A673 (cell line): ENCODE measurements at regions not wholly inside any gene's neighbourhood (a gene's known extent, or its start where the extent isn't known, plus 50 kb on each side); places are given as distances from the start of the nearest gene placed in this dataset.

Experiments
- EZH2 ChIP-seq: fragments of 200-600 bp; sonication (generic); IDR thresholded peaks from 2 replicates; pipeline ENCODE4 v1.6.1; 2017; ENCODE audit warnings: borderline replicate concordance, low read depth, mild to moderate bottlenecking, mixed read lengths, antibody characterized with exemption, low read length; ENCODE audit not compliant: poor library complexity, severe bottlenecking
- TF ChIP-seq, protein P1 (sequence below): fragments of 300-800, 200-600 bp; sonication (generic); conservative IDR thresholded peaks from 2 replicates; pipeline ENCODE4 v1.5.1; 2017; ENCODE audit warnings: low read depth, mild to moderate bottlenecking, antibody characterized with exemption, low read length, moderate library complexity, mixed read lengths

DNA sequence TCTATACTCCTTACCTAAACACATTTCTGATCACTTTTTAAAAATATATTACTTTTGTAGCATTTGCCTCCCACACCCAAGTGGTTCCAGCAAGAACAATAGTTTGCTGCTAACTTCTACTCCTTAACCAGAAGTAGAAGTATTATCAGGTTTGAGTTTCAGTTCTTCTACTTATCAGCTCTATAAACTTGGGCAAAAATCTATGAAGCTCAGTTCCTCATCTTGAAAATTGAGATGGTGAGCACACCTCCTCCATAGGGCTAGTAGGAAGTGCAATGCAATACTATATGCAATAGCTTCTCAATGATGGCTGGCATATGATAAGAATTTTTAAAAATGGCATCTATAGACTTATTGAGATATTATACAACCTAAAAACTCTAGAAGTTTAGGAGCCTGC, 283.7 kb downstream of the TLR4 start:
- TF ChIP-seq EZH2, result no peak
- TF ChIP-seq, protein P1, sequence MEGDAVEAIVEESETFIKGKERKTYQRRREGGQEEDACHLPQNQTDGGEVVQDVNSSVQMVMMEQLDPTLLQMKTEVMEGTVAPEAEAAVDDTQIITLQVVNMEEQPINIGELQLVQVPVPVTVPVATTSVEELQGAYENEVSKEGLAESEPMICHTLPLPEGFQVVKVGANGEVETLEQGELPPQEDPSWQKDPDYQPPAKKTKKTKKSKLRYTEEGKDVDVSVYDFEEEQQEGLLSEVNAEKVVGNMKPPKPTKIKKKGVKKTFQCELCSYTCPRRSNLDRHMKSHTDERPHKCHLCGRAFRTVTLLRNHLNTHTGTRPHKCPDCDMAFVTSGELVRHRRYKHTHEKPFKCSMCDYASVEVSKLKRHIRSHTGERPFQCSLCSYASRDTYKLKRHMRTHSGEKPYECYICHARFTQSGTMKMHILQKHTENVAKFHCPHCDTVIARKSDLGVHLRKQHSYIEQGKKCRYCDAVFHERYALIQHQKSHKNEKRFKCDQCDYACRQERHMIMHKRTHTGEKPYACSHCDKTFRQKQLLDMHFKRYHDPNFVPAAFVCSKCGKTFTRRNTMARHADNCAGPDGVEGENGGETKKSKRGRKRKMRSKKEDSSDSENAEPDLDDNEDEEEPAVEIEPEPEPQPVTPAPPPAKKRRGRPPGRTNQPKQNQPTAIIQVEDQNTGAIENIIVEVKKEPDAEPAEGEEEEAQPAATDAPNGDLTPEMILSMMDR, result no peak
